CD4-positive, alpha-beta T cell treated with Interleukin-21 for 1 hour (primary cell): ENCODE measurements at regions not wholly inside any gene's neighbourhood (a gene's known extent, or its start where the extent isn't known, plus 50 kb on each side); places are given as distances from the start of the nearest gene placed in this dataset.
"Not testable (repeated sequence)": the region's sequence is repeated elsewhere in the genome, so short reads cannot be mapped to it uniquely, and the experiment has no call there.

Experiments
- DNase-seq: peaks from one replicate; pipeline ENCODE4 v3.0.0-alpha.2; 2020

- no peak for DNase-seq
Measured at GRCh38 chr9:720239-720881, 121.1 kb upstream of the DMRT1 start.

GRCh38 chr9:722388-722980 is 119.0 kb upstream of the DMRT1 start:
- DNase-seq: no peak

- not testable (repeated sequence) for DNase-seq
Measured at GRCh38 chr9:724461-724860, 117.0 kb upstream of the DMRT1 start.

- DNase-seq: no peak
Measured at GRCh38 chr9:726005-726404, 115.5 kb upstream of the DMRT1 start.

- DNase-seq: no peak
Measured at GRCh38 chr9:727767-728166, 113.7 kb upstream of the DMRT1 start.

GRCh38 chr9:728535-728934 is 113.0 kb upstream of the DMRT1 start:
- DNase-seq: no peak

GRCh38 chr9:731474-731873 is 110.0 kb upstream of the DMRT1 start:
- DNase-seq: no peak

- no peak for DNase-seq
Measured at GRCh38 chr9:734831-735511, 106.5 kb upstream of the DMRT1 start.

GRCh38 chr9:737400-738120 is 103.9 kb upstream of the DMRT1 start:
- no peak for DNase-seq

- DNase-seq: no peak
Measured at GRCh38 chr9:738209-738915, 103.1 kb upstream of the DMRT1 start.

GRCh38 chr9:739362-739761 is 102.1 kb upstream of the DMRT1 start:
- DNase-seq: no peak

GRCh38 chr9:740221-740620 is 101.3 kb upstream of the DMRT1 start:
- DNase-seq: no peak

GRCh38 chr9:742104-742503 is 99.4 kb upstream of the DMRT1 start:
- no peak for DNase-seq

GRCh38 chr9:742914-743589 is 98.4 kb upstream of the DMRT1 start:
- no peak for DNase-seq

GRCh38 chr9:744046-744712 is 97.3 kb upstream of the DMRT1 start:
- no peak for DNase-seq

- DNase-seq: no peak
Measured at GRCh38 chr9:744790-745484, 96.6 kb upstream of the DMRT1 start.

GRCh38 chr9:745761-746380 is 95.6 kb upstream of the DMRT1 start:
- DNase-seq: no peak

GRCh38 chr9:746661-747434 is 94.6 kb upstream of the DMRT1 start:
- no peak for DNase-seq

- DNase-seq: no peak
Measured at GRCh38 chr9:747567-747966, 93.9 kb upstream of the DMRT1 start.
